Left ventricle myocardium superior (tissue), 1 donor: ENCODE measurements at regions not wholly inside any gene's neighbourhood (a gene's known extent, or its start where the extent isn't known, plus 50 kb on each side); places are given as distances from the start of the nearest gene placed in this dataset.
"Not testable (repeated sequence)": the region's sequence is repeated elsewhere in the genome, so short reads cannot be mapped to it uniquely, and the experiment has no call there.

Experiments
- ATAC-seq: fragments of 200-7000 bp; cut with Tn5 transposase; one replicate; pipeline ENCODE4 v1.9.1; 2020; ENCODE audit warnings: mild to moderate bottlenecking, moderate library complexity
- DNase-seq: peaks from one replicate; pipeline ENCODE4 v3.0.0-alpha.2; 2020
- intact Hi-C: fragments of 100-400 bp; cut with micrococcal nuclease; formaldehyde crosslinking; loops from one replicate; pipeline ENCODE4 v1.11.0; 2022
- donor health status: DM: no; HTN: yes; CAD: no; lungs with severe emphysema.

DNA sequence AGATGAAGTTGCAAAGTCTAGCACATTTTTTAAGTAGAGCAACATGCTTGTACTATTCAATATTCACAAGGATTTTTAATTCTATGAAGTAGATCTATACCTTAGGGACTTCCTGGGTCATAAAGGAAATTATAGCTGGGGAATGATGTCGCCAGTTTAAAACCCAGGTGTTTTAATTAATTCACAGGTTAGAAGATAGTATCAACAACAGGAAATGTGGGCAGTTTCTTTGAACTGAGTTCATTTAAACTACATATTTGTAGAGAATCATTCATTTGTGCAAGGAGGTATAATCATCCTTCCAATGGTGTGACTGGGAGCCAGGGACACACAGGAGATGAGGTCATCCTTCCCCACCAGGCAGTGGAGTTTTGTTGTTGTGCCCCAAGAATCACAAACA is 181.3 kb upstream of the KLF3 start:
- ATAC-seq: no peak
- intact Hi-C loops: no loop called here
- no peak for DNase-seq

DNA sequence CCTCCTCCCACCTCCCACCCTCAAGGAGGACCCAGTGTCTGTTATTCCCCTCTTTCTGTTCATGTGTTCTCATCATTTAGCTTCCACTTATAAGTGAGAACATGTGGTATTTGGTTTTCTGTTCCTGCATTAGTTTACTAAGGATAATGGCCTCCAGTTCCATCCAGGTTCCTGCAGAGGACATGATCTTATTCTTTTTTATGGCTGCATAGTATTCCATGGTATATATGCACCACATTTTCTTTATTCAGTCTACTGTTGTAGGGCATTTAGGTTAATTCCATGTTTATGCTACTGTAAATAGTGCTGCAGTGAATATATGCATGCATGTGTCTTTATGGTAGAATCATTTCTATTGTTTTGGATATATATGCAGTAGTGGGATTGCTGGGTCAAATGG is 180.4 kb upstream of the KLF3 start:
- ATAC-seq, DNase-seq, intact Hi-C loops: not testable (repeated sequence)

- intact Hi-C loops: no loop called here
- no peak for DNase-seq
- peak; percentile 67 for ATAC-seq
Observed at GRCh38 chr4:38489011-38489861, 174.8 kb upstream of the KLF3 start.

DNA sequence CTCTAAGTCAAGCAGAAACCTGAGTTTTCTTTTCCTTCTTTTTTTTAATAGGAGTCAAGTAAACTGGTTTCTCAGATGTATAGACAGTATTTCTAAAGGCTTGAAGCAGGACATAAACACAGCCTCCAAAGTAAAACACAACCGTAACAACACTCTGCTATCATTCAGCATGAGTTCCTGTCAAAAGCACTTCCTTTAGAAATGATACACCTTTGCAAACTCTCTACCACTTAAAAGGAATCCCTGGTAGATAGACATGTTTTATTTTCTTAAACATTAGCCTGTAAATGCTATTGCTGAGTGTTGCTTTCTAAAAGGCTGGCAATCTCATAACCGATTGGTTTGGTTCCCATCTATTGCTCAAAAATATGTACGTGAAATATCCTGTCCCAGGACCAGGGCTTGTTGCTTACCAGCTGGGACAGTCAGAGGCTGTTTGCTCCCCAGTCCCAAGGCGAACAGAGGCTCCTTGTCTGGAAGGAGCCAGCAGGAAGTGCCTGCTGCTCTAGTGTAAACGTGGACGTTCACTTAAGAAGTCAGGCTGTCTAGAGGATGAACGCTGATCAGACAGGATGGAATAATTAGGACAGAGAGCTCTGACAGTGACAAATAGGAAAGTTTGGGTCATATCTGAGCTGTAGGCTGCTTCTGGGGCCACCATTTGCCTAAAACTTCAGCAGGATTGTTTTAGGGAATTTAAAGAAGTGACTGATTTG is 173.9 kb upstream of the KLF3 start:
- ATAC-seq (peak; percentile 82), DNase-seq (no peak)
- intact Hi-C loops: no loop called here

DNA sequence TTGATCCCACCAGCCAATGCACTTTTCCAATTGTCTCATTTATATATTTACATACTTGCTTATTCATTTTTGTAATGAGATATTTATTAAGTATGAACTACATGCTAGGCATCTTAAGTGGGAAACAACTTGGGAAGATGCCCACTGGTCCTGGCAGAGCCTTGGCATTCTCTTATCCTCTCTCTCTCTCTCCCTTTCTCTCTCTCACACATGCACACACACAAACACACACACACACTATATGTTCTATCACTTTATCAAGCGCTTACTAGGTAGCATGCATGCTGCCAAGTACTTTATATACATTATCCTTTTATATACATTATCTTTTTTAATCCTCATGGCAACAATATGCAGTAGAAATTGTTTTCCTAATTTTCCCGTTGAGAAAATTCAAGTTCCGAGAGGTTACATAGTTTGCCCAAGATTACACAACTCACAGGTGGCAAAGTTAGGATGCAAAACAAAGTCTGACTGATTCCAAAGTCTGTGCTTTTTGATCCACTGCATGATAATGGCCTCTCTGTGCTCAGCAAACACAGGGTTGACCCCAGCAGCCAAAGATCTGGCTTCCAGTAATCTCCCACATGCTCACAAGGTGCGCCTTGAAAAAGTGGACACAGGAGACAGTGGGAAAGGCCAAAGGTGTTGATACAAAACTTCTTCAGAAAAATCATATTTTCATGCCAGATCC is 173.1 kb upstream of the KLF3 start:
- intact Hi-C loops: no loop called here
- DNase-seq (no peak), ATAC-seq (peak; percentile 60)

- intact Hi-C loops: no loop called here
- no peak for DNase-seq
- ATAC-seq: no peak
Observed at GRCh38 chr4:38491854-38492478, 172.0 kb upstream of the KLF3 start.

DNA sequence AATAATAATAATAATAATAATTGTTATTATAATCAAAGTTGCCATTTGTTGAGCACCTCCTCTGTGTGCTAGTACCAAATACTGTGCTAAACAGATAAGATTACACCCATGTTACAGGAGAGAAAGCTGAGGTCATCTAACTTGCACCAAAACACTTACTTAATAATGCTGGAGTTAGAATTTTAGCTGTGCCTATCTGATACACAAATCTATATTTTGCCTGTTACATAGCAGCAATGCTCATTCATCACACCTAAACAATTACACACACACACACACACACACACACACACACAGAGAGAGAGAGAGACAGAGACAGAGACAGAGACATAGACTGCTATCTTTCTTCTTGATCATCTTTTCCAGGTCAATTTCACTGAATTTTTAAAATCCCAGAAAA is 170.9 kb upstream of the KLF3 start:
- ATAC-seq: no peak
- intact Hi-C loops: no loop called here
- DNase-seq: no peak

DNA sequence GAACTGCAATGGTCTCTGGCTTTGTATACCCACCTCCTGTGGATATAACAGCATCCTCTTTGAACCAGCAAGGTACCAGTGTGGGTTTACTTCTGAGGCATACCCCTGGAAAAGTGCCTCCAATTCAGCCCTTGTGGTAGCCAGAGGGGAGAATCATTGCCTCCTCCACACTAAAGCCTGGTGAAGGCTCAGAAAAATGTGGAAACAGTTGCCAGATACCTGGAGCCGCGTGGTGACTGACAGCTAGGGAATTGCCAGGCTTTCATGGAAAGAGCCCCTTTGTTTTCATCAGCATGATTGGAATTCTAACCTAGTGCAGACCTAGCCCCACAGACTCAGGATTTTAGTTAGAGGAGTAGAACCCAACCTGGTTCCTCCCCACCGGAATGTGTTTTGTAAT is 168.6 kb upstream of the KLF3 start:
- ATAC-seq (no peak), DNase-seq (no peak)
- intact Hi-C loops: no loop called here

DNA sequence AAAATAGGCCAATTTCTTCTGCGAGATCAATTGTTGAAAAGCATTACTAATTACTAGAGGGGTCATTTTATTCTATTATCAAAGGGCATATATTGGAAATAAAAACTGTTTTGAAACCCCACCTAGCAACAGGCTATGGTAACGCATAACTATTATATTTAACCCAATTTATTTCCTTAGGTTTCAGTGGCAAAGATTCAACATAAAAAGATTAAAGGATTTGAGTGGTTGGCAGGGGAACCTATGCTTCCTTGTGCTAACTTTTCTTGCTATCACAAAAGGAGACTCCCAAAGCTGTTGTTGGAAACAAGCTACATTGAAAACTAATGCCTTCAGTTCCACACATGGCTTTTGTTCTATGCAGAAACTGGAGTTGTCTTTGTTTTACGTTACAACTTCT is 166.9 kb upstream of the KLF3 start:
- DNase-seq: no peak
- intact Hi-C loops: no loop called here
- no peak for ATAC-seq

DNA sequence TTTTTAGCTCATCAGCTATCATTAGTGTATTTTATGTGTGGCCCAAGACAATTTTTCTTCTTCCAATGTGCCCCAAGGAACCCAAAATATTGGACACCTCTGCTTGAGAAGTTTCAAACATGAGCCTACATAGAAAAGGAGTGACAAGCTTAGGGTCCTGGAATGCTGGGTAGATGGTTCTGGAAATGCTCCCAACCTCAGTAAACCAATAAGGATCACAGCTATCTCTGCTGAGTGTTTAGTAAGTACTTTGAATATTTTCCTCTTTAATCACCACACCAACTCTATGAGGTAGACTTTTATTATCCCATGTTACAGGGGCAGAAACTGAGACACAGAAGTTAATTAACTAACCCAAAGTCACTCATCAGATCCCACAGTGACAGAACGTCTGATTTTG is 164.9 kb upstream of the KLF3 start:
- intact Hi-C loops: no loop called here
- DNase-seq (no peak), ATAC-seq (no peak)

- DNase-seq (no peak), ATAC-seq (peak; percentile 61)
- intact Hi-C loops: no loop called here
Observed at GRCh38 chr4:38500433-38500832, 163.6 kb upstream of the KLF3 start.

DNA sequence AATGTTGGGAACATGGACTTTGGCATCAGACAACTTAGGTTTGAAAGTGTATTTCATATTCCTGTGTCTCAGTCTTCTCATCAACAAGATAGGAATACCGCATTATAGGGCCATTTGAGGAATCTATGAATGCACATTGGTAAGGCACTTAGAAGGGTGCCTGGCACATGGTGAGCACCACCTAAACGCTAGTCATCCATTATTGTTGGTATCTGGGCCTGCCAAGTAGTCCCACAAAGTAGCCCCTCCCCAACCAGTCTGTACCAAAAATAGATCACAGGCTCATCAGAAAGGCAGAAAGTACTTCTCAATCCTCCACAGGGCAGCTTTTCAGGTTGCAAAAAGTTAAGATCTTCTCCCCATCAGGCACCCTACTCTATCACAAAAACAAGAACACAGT is 162.3 kb upstream of the KLF3 start:
- intact Hi-C loops: no loop called here
- DNase-seq (no peak), ATAC-seq (peak; percentile 81)

GRCh38 chr4:38503689-38504395 is 160.2 kb upstream of the KLF3 start:
- DNase-seq (no peak), ATAC-seq (no peak)
- intact Hi-C loops: no loop called here

GRCh38 chr4:38504396-38504715 is 159.6 kb upstream of the KLF3 start:
- intact Hi-C loops: no loop called here
- DNase-seq (no peak), ATAC-seq (no peak)

- DNase-seq: no peak
- no peak for ATAC-seq
- intact Hi-C loops: no loop called here
Observed at GRCh38 chr4:38509551-38509950, 154.4 kb upstream of the KLF3 start.

DNA sequence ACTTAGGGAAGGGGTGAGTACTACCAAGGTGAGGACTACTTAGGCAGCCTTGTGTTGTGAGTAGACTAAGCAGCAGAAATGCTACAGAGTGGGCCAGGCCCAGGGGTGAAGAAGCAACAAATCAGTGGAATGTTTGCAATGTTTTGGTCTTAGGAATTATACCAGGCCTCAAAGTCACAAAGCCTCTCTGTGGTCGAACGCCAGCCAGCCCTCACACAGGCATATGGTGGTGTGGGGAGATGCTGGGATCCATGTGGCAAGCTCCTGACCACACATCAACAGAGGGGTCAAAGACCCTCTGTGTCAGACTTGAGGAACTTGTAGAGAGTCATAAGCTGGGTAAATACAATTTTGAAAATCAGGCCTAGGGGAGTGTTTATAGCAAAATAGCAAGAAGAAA is 153.8 kb upstream of the KLF3 start:
- intact Hi-C loops: no loop called here
- no peak for ATAC-seq

GRCh38 chr4:38511702-38512101 is 152.3 kb upstream of the KLF3 start:
- ATAC-seq: no peak
- DNase-seq: no peak
- intact Hi-C loops: no loop called here

More for the DNA sequence above, 153.8 kb upstream of the KLF3 start:
- DNase-seq: no peak

DNA sequence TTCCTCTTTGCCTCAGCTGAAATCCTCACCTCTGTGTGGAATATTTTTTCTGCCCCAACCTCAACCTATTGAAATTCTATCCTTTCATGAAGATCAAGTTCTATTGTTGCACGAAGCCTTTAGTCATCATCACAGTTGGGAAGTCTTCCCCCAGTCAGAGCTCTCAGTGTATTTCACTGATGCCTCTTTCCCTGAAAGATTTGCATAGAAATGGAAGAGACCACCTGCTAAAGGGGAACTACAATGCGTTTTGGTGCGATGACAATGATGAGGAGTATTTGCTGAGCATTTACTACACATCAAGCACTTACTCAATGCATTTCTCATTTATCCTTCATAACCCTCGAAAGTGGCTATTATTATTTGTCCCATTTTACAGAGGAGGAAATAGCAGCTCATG is 151.2 kb upstream of the KLF3 start:
- no peak for ATAC-seq
- intact Hi-C loops: no loop called here

GRCh38 chr4:38514465-38515146 is 149.4 kb upstream of the KLF3 start:
- no peak for ATAC-seq
- intact Hi-C loops: no loop called here
- DNase-seq: no peak

More for the DNA sequence above, 151.2 kb upstream of the KLF3 start:
- DNase-seq: no peak
